Activated naive CD8-positive, alpha-beta T cell treated with anti-CD3 and anti-CD28 coated beads, Interleukin-2, amount 10 ng/mL, durations not matched to agents 7 days and 5 days (primary cell): ENCODE measurements at regions not wholly inside any gene's neighbourhood (a gene's known extent, or its start where the extent isn't known, plus 50 kb on each side); places are given as distances from the start of the nearest gene placed in this dataset. TPM values are rescaled to one million over a fixed set of nuclear protein-coding genes. Genes with fewer than 3 reads are reported as not detected.

Experiments
- ATAC-seq: fragments of 150-1000 bp; cut with Tn5 transposase; one replicate; pipeline ENCODE4 v1.10.0; 2021; ENCODE audit warnings: low read depth, moderate library complexity
- POLR2A ChIA-PET: fragments of 350-600 bp; sonication (Branson Sonifier 250); formaldehyde crosslinking; loops from one replicate; lab custom pipeline; 2021; ENCODE audit warnings: antibody characterized with exemption; lab: Charles Lee
- DNase-seq: peaks from one replicate; pipeline ENCODE4 v3.0.0; 2021
- H3K27ac Mint-ChIP-seq: one replicate; pipeline ENCODE4 v1.8.0; 2022; ENCODE audit warnings: mild to moderate bottlenecking, mixed read lengths
- H3K27me3 Mint-ChIP-seq: one replicate; pipeline ENCODE4 v1.8.0; 2022; ENCODE audit warnings: mild to moderate bottlenecking, moderate library complexity, mixed read lengths
- H3K36me3 Mint-ChIP-seq: one replicate; pipeline ENCODE4 v1.8.0; 2021; ENCODE audit warnings: mild to moderate bottlenecking, mixed read lengths
- H3K4me1 Mint-ChIP-seq: one replicate; pipeline ENCODE4 v1.8.0; 2021; ENCODE audit warnings: mixed read lengths
- H3K4me3 Mint-ChIP-seq: one replicate; pipeline ENCODE4 v1.8.0; 2022; ENCODE audit warnings: mild to moderate bottlenecking, moderate library complexity, mixed read lengths
- H3K9me3 Mint-ChIP-seq: one replicate; pipeline ENCODE4 v1.8.0; 2021; ENCODE audit warnings: mixed read lengths
- microRNA-seq: library from miRNA; unstranded; fragments of <30 nt; microRNA quantifications from one replicate; pipeline ENCODE4 v1.2.0, GENCODE V29; 2022

- DNase-seq, result no peak
- no peaks in the 10 kb centered on the region for H3K36me3 Mint-ChIP-seq
- H3K4me1 Mint-ChIP-seq, result no peaks in the 10 kb centered on the region
- ATAC-seq, result no peak
- no peak overlapping the region for H3K4me3 Mint-ChIP-seq
- no peak overlapping the region for H3K27ac Mint-ChIP-seq
- peaks cover 4% of the 10 kb centered on the region for H3K9me3 Mint-ChIP-seq
- peaks cover 18% of the 10 kb centered on the region for H3K27me3 Mint-ChIP-seq
- POLR2A ChIA-PET, result no interaction called here
Observed at GRCh38 chr11:43619863-43620505, 60.6 kb upstream of the HSD17B12 start.

GRCh38 chr11:43626798-43627197 lies 53.7 kb upstream of the HSD17B12 start:
- Mint-ChIP-seq H3K27ac (no peak overlapping the region), H3K4me1 (no peaks in the 10 kb centered on the region), H3K4me3 (no peak overlapping the region), H3K36me3 (no peaks in the 10 kb centered on the region), H3K27me3 (peaks cover 49% of the 10 kb centered on the region), H3K9me3 (no peaks in the 10 kb centered on the region)
- POLR2A ChIA-PET, result no interaction called here
- ATAC-seq (no peak), DNase-seq (no peak)

Small RNA genes lying in the stretch of these regions (microRNA-seq; reads per million reads assigned to microRNA genes)
- gene MIR129-2, result not detected
- gene MIR670, result not detected
